ENCODE measurements at regions not wholly inside any gene's neighbourhood (a gene's known extent, or its start where the extent isn't known, plus 50 kb on each side); places are given as distances from the start of the nearest gene placed in this dataset.
A peak's percentile ranks its signal among the peaks of the same experiment; 100 is the strongest.

- peak; percentile 34 for DNase-seq
These were observed 523.8 kb downstream of the EFNA5 start for GRCh38 chr5:107146901-107147300.

- no peak for DNase-seq
These were observed 535.3 kb downstream of the EFNA5 start for GRCh38 chr5:107135391-107135790.

GRCh38 chr5:107134931-107135330 is 535.8 kb downstream of the EFNA5 start:
- no peak for DNase-seq

- DNase-seq, result no peak
These were observed 541.7 kb downstream of the EFNA5 start for GRCh38 chr5:107129051-107129450.

GRCh38 chr5:107127878-107128277 is 542.9 kb downstream of the EFNA5 start:
- no peak for DNase-seq

GRCh38 chr5:107126341-107126740 is 544.4 kb downstream of the EFNA5 start:
- no peak for DNase-seq

- no peak for DNase-seq
These were observed 546.4 kb downstream of the EFNA5 start for GRCh38 chr5:107124376-107124775.

GRCh38 chr5:107123014-107123413 is 547.7 kb downstream of the EFNA5 start:
- no peak for DNase-seq

GRCh38 chr5:107121793-107122519 is 548.8 kb downstream of the EFNA5 start:
- no peak for DNase-seq

- DNase-seq, result no peak
These were observed 551.1 kb downstream of the EFNA5 start for GRCh38 chr5:107119656-107120055.

- no peak for DNase-seq
These were observed 552.3 kb downstream of the EFNA5 start for GRCh38 chr5:107118184-107119019.

GRCh38 chr5:107112216-107112615 is 558.5 kb downstream of the EFNA5 start:
- no peak for DNase-seq

- peak; percentile 71 for DNase-seq
These were observed 566.4 kb downstream of the EFNA5 start for GRCh38 chr5:107104040-107104995.

- DNase-seq, result no peak
These were observed 567.2 kb downstream of the EFNA5 start for GRCh38 chr5:107103522-107103921.

- no peak for DNase-seq
These were observed 570.6 kb downstream of the EFNA5 start for GRCh38 chr5:107100121-107100520.

GRCh38 chr5:107099506-107099905 is 571.2 kb downstream of the EFNA5 start:
- no peak for DNase-seq

- no peak for DNase-seq
These were observed 578.0 kb downstream of the EFNA5 start for GRCh38 chr5:107092695-107093094.

- peak; percentile 20 for DNase-seq
These were observed 580.2 kb downstream of the EFNA5 start for GRCh38 chr5:107090506-107090905.

- DNase-seq, result no peak
These were observed 581.8 kb downstream of the EFNA5 start for GRCh38 chr5:107088907-107089306.

GRCh38 chr5:107085572-107085971 is 585.2 kb downstream of the EFNA5 start:
- DNase-seq, result no peak

- DNase-seq, result peak; percentile 29
These were observed 595.7 kb downstream of the EFNA5 start for GRCh38 chr5:107074996-107075395.

GRCh38 chr5:107072967-107073366 is 597.8 kb downstream of the EFNA5 start:
- no peak for DNase-seq
